ENCODE measurements at regions not wholly inside any gene's neighbourhood (a gene's known extent, or its start where the extent isn't known, plus 50 kb on each side); places are given as distances from the start of the nearest gene placed in this dataset.
"Not testable (repeated sequence)": the region's sequence is repeated elsewhere in the genome, so short reads cannot be mapped to it uniquely, and the experiment has no call there.

- DNase-seq, result no peak
Observed at GRCh38 chr16:17983114-17983513, 353.4 kb downstream of the NPIPA8 start.

- no peak for DNase-seq
Observed at GRCh38 chr16:17977260-17977659, 359.3 kb downstream of the NPIPA8 start.

GRCh38 chr16:17972460-17972943, 364.0 kb downstream of the NPIPA8 start:
- no peak for DNase-seq

- DNase-seq, result no peak
Observed at GRCh38 chr16:17970816-17971331, 365.7 kb downstream of the NPIPA8 start.

- DNase-seq, result no peak
Observed at GRCh38 chr16:17970157-17970765, 366.3 kb downstream of the NPIPA8 start.

GRCh38 chr16:17965133-17965900, 371.2 kb downstream of the NPIPA8 start:
- no peak for DNase-seq

GRCh38 chr16:17964196-17964595, 372.3 kb downstream of the NPIPA8 start:
- DNase-seq, result no peak

GRCh38 chr16:17963185-17963836, 373.2 kb downstream of the NPIPA8 start:
- DNase-seq, result no peak

GRCh38 chr16:17962726-17963125, 373.8 kb downstream of the NPIPA8 start:
- DNase-seq, result no peak

GRCh38 chr16:17961822-17962221, 374.7 kb downstream of the NPIPA8 start:
- DNase-seq, result not testable (repeated sequence)

GRCh38 chr16:17951378-17951777, 385.2 kb downstream of the NPIPA8 start:
- no peak for DNase-seq

- no peak for DNase-seq
Observed at GRCh38 chr16:17949982-17950250, 386.6 kb downstream of the NPIPA8 start.

- DNase-seq, result no peak
Observed at GRCh38 chr16:17949141-17949981, 387.2 kb downstream of the NPIPA8 start.

- DNase-seq, result no peak
Observed at GRCh38 chr16:17947637-17948036, 388.9 kb downstream of the NPIPA8 start.

GRCh38 chr16:17947165-17947564, 389.4 kb downstream of the NPIPA8 start:
- no peak for DNase-seq

GRCh38 chr16:17945080-17945601, 391.4 kb downstream of the NPIPA8 start:
- no peak for DNase-seq

- no peak for DNase-seq
Observed at GRCh38 chr16:17944345-17944744, 392.2 kb downstream of the NPIPA8 start.

GRCh38 chr16:17942067-17942466, 394.5 kb downstream of the NPIPA8 start:
- no peak for DNase-seq

- no peak for DNase-seq
Observed at GRCh38 chr16:17940584-17941364, 395.8 kb downstream of the NPIPA8 start.

GRCh38 chr16:17939723-17940122, 396.8 kb downstream of the NPIPA8 start:
- no peak for DNase-seq

- DNase-seq, result no peak
Observed at GRCh38 chr16:17939122-17939536, 397.4 kb downstream of the NPIPA8 start.

- DNase-seq, result no peak
Observed at GRCh38 chr16:17938546-17938945, 398.0 kb downstream of the NPIPA8 start.

Measured in activated naive CD4-positive, alpha-beta T cell (primary cell).